ENCODE measurements at regions not wholly inside any gene's neighbourhood (a gene's known extent, or its start where the extent isn't known, plus 50 kb on each side); places are given as distances from the start of the nearest gene placed in this dataset.
"Not testable (repeated sequence)": the region's sequence is repeated elsewhere in the genome, so short reads cannot be mapped to it uniquely, and the experiment has no call there.

- DNase-seq (ENCODE audit: low read depth), result no peak
Measured at GRCh38 chr1:47661040-47661439, 223.2 kb downstream of the FOXD2 start.

DNA sequence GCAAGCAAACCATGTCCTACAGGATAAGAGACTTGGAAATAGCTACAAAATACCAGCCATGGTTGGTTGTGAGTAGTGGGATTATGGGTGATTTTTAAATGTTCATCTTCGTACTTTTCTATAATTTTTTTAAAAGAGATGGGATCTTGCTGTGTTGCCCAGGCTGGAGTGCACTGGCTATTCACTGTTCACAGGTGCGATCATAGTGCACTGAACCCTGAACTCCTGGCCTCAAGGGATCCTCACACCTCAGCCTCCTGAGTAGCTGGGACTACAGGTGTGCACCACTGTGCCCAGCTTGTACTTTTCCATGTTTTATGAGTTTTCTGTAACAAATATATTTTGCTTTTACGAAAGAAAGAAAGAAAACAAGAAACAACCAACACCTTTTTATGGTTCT is 224.2 kb downstream of the FOXD2 start:
- no peak for DNase-seq (ENCODE audit: low read depth)

GRCh38 chr1:47663286-47663685 is 225.4 kb downstream of the FOXD2 start:
- no peak for DNase-seq (ENCODE audit: low read depth)

DNA sequence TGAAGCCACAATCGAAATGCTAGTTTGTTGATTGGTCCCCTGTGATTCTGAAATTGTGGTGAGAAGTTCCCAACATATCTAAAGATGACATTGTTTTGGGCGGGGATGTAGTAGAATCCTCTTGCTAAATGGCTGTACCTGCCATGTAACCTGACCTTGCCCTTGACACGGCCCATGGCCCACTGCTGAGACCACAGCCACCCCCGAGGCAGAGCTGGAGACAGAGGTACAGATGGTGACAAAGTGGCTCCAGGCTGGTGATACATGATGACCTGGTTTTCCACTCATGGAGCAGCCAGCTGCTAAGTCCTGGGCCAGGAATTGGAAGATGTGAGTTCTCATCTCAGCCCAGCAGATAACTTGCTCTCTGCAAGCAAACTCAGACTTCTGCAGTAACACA is 226.5 kb downstream of the FOXD2 start:
- no peak for DNase-seq (ENCODE audit: low read depth)

DNA sequence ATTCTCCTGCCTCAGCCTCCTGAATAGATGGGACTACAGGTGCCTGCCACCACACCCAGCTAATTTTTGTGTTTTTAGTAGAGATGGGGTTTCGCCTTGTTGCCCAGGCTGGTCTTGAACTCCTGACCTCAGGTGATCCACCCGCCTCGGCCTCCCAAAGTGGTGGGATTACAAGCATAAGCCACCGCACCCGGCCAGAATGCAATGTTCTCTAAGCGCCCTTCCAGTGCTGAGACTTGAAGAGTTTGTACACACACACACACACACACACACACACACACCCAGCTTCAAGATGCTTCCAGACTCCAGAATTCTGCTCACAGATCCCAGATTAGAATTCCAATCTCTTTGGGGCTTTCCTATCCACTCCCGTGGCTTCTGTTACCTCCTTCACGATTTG is 227.1 kb downstream of the FOXD2 start:
- not testable (repeated sequence) for DNase-seq (ENCODE audit: low read depth)

GRCh38 chr1:47669081-47669585 is 231.3 kb downstream of the FOXD2 start:
- DNase-seq (ENCODE audit: low read depth), result no peak

DNA sequence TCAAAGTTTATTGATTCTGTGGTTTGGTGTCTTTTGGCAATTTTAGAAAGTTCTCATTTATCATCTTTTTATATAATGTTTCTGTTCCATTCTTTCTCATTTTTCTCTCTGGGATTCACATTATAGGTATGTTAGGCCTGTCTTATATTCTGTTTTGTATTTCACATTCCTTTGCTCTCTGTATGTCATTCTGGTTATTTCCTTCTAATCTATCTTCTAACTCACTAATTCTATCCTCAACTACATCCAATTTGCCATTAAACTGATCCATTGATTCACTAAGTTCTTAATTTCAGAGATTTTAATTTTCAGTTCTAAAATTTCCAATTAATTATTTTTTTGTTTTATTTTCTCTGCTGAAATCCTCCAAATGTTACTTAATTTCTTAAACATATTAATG is 234.8 kb downstream of the FOXD2 start:
- DNase-seq (ENCODE audit: low read depth), result no peak

DNA sequence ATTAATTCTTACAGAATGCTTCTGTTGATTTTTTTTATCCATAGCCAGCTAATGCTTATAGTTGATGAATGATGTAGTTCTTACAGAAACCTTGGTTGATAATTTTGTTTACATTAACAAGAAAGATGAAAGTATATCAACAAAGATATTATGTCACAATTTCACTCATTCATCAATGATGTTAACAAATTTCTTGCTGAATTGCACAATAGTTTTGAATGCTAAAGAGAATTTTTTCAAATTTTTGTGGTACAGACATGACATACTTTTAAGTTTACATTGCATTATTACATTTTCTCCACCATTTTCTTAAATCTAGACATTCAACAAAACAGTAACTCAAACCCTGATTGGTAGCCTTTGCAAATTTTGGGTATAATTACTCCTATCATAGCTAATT is 236.3 kb downstream of the FOXD2 start:
- no peak for DNase-seq (ENCODE audit: low read depth)

DNA sequence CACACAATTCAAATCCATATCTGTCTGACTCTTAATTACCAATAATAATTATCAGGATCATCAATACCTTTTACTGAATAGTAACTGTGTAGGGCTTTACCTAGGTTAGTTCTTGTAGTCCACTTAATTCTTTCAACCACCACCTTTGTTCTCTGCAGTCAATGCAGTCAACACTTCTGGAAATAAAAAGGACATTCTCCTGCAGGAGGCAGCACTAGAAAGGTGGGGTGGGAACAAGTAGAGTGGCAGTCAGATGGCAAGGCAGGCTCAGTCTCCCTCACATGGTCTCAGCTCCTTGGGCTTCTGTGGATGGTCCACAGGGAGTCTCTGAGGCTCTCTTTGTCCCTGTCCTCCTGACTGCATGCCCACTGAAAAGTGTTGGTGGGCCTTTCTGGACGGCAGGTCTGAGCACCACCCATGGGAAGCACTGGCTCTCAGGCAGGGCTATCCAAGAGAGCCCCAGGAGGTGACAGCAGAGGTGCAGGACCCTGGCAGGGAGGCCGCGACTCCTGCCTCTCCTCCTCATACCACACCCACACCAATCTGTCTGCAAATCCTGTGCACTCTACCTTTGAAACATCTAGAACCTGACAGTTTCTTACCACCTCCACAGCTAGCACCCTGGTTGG is 237.3 kb downstream of the FOXD2 start:
- DNase-seq (ENCODE audit: low read depth), result no peak

DNA sequence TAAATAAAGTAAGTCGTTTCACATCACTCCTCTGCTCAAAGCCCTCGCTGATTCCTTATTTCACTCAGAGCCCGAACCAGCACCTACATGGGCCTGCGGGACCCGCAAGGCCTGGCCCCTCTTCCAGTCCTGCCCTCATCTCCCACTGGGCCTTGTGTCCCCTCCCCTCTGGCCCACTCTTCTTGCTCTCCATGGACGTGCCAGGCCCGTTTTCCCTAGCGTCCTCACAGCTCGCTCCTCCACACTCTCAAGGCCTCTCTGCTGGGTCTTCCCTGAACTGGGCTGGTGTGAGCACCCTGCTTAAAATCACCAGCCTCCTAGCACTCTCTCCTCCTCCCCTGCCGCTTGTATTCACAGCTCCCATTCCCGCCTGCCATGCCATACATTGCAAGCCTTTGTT is 237.9 kb downstream of the FOXD2 start:
- no peak for DNase-seq (ENCODE audit: low read depth)

DNA sequence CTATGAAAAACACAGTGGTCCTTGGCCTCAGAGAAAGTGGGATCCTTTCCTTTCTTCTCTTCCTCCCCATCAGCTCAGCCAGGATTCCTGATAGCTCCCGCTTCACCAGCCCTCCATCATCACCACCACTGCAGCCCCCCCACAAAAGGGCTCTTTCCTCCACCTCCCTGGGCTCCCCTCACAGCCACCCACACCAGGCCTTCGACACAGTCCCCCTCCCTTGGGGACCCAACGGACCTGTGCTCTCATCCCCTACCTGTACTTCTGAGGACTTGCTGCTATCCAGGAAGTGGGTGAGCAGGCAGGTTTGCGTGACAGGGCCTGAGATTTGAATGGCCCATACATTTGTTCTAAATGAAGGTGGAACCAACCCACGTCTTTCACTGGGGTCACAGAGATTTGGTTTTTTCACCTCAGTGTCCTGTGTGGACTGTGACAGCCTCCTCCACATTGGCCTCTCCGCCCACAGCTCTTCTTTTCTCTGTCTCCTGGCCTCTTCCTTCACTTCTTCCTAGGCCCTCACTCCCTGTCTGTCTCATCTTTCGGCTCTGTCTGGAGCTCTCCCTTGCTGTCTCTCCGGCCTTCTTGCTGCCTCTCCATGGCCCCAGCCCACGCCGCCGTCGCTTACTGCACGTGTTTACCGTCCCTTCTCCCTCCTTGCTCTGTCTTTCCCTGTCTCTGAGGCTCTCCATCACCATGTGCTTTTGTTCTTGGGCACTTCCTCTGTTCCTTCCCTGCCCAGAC is 238.6 kb downstream of the FOXD2 start:
- no peak for DNase-seq (ENCODE audit: low read depth)

DNA sequence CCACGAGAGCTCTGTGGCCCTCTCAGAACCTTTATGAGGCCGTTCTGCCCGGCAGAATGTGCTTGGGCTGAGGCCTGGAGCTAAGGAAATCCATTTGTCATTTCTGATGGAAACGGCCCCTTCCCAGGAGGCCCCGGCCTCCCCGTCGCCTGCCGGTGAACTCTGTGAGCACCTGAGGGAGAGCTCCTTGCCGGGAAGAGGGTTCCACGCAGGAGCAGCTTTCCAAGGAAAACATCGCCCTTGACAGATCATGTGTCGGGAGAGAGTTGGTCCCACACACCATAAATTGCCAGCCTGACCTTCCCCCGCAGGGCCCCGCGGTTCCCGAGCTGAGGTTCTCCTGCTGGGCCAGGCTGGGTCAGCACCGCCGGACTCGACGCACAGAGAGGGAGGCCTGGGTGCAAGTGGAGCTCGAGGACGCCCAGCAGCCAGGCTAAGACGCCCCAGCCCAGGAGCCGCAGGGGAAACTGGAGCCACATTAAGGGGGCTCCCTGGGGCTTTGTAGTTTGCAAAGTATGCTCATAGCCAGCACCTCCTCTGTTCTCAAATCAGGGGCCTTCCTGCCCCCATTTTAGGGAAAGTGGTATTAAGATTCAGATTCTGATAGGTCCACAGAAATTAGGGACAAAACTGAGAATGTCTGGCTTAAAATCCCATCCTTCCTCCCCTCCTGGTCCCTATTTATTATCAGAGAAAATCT is 239.5 kb downstream of the FOXD2 start:
- no peak for DNase-seq (ENCODE audit: low read depth)

DNA sequence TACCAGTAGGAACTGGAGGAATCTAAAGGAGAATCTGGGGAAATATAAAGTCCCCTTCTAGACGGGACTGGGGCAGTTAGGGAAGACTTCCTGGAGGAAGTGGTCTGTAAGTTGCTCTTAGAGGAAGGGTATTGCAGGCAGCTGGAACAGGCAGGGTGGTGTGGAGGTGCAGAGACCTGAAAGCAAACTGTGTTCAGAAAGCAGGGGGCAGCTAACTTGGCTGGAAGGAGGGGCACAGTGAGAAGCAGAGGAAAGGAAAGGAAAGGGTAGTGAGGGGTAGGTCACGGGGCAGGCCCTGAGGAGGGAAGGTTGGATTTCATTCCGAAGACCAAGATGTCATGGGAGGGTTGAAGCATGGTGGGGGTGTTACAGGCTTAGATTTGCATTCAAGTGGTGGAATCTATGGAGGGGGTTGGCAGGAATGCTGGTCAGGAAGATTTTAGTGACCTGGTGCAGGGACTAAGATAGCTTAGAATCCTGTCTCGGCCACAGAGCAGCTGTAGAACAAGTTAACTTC is 240.7 kb downstream of the FOXD2 start:
- DNase-seq (ENCODE audit: low read depth), result no peak

- peak; percentile 38 for DNase-seq (ENCODE audit: low read depth)
Measured at GRCh38 chr1:47679301-47679791, 241.5 kb downstream of the FOXD2 start.

DNA sequence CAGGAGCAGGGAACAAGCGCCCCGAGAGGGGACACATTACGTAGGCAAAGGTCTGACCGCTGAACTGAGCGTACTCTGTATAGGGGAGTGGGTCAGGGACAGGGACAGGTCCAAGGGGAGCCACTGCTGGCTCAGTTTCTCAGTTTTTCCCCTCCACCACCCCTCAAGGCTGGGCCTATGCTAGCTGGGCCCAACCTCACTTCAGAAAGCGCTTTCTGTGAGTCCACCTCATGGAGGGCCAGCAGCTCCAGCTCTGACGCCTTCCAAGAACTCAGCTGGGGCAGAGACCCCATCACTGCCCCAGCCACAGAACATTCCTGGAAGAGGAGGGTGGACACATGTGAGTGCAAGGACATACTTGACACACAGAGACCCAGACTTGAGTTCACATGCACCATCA is 242.0 kb downstream of the FOXD2 start:
- no peak for DNase-seq (ENCODE audit: low read depth)

DNA sequence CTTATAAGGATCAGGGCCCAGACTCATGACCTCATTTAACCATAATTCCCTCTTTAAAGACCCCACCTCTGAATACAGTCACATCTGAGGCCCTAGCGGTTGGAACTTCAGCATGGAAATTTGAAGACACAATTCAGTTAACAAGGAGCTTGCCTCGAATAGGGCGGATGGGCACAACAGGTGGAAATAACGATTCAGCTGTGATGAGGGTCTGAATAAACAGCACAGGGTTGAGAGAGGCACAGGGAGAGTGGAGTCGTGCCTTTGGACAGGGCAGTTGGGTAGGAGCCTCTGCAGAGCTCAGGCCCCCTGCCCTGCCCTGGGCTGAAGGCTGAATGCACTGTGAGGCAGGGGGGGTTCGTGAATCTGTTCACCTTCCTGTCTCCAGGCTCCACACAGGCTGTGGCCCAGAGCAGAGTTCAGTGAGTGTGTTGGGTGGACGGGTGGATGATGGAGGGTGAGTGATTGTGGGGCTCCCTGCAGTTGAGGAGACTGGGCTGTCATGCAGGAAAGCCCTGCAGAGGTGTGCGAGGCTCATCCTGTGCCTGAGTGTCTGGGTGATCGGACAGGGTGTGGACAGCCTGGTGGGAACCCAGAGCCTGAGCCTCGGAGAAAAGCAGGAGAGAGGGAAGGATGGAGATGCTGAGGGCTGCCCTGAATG is 243.1 kb downstream of the FOXD2 start:
- no peak for DNase-seq (ENCODE audit: low read depth)

DNA sequence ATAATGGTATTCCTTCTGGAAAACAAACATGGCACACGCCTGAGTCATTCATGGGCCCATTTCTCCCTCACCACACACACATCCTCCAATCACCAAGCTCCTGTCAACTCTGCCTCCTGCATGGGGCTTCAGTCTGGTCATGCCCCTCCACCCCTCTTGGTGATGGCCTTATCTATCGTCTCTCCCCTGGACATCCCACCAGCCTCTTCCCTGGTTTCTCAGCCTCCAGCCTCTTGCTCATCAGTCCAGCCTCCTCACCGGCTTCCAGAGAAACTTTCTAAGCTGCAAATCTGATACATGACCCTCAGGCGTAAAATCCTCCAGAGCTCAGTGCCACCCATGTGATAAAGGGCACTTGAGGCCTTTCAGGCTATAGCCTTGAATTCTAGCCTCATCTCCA is 243.9 kb downstream of the FOXD2 start:
- no peak for DNase-seq (ENCODE audit: low read depth)

GRCh38 chr1:47682198-47682597 is 244.4 kb downstream of the FOXD2 start:
- no peak for DNase-seq (ENCODE audit: low read depth)

- DNase-seq (ENCODE audit: low read depth), result no peak
Measured at GRCh38 chr1:47682786-47683350, 245.0 kb downstream of the FOXD2 start.

DNA sequence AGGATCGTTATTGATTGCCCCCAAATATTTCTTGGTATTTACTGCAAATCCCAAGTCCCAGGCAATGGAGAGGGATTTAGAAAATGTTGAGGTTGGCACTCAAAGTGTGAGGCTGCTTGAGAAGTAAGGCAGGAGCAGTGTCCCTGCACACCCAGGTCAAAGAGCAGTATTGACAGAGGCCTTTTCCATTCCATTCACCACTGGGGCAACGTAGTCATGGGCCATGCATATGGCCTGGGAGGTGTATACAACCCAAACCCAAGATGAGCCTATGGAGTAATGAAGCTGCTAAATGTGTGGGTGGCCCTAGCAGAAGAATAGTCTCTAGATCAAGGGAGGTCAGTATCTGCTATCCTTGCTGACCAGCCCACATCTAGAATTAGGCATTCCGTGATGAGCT is 245.6 kb downstream of the FOXD2 start:
- DNase-seq (ENCODE audit: low read depth), result no peak

GRCh38 chr1:47684518-47684917 is 246.7 kb downstream of the FOXD2 start:
- DNase-seq (ENCODE audit: low read depth), result no peak
